Keratinocyte (primary cell): ENCODE measurements at regions not wholly inside any gene's neighbourhood (a gene's known extent, or its start where the extent isn't known, plus 50 kb on each side); places are given as distances from the start of the nearest gene placed in this dataset.

Source experiments
- DNase-seq: peaks from one replicate; pipeline ENCODE4 v3.0.0-alpha.2; 2011; ENCODE audit warnings: low read depth, missing footprints, low spot score
- FAIRE-seq: peaks from 2 replicates; lab custom pipeline; 2011; peaks lifted over from hg19 to GRCh38; lab: Jason Lieb, UNC
- H2AFZ ChIP-seq: 2 replicates; pipeline ENCODE4 v1.6.0; 2012; ENCODE audit warnings: low read length, control low read depth, inconsistent platforms; ENCODE audit not compliant: control insufficient read depth
- H3K27ac ChIP-seq: 2 replicates; pipeline ENCODE4 v1.5.1; 2011; ENCODE audit warnings: low read length; ENCODE audit not compliant: control insufficient read depth, insufficient read depth
- H3K27me3 ChIP-seq: 3 replicates; pipeline ENCODE4 v1.6.0; 2011; ENCODE audit warnings: low read length; ENCODE audit not compliant: control insufficient read depth, insufficient read depth; ENCODE audit errors: extremely low read depth
- H3K36me3 ChIP-seq, 2 experiments: 2 replicates in 1 of 2; 3 replicates in 1 of 2; pipeline ENCODE4 v1.5.1; 2011; ENCODE audit warnings: low read length in 2 of 2, mild to moderate bottlenecking in 1 of 2; ENCODE audit not compliant: control insufficient read depth in 2 of 2, insufficient read depth in 2 of 2; ENCODE audit errors: extremely low read depth in 1 of 2
- H3K4me1 ChIP-seq: 3 replicates; pipeline ENCODE4 v1.5.1; 2011; ENCODE audit warnings: low read length; ENCODE audit not compliant: control insufficient read depth, insufficient read depth; ENCODE audit errors: extremely low read depth
- H3K4me2 ChIP-seq: 3 replicates; pipeline ENCODE4 v1.6.0; 2011; ENCODE audit warnings: low read depth, low read length; ENCODE audit not compliant: control insufficient read depth, insufficient read depth; ENCODE audit errors: extremely low read depth
- H3K4me3 ChIP-seq, 3 experiments: fragments of 200-600 bp in 1 of 3; sonication (generic) in 1 of 3; 2 replicates in 2 of 3; 3 replicates in 1 of 3; pipeline ENCODE4 v1.5.1; 2011 to 2016; ENCODE audit warnings: low read length in 3 of 3, mild to moderate bottlenecking in 3 of 3, control low read depth in 2 of 3, inconsistent platforms in 1 of 3, low read depth in 1 of 3, mixed read lengths in 1 of 3, mixed run types in 1 of 3, moderate library complexity in 1 of 3; ENCODE audit not compliant: control insufficient read depth in 2 of 3, insufficient read depth in 2 of 3; ENCODE audit errors: extremely low read depth in 1 of 3
- H3K79me2 ChIP-seq: 2 replicates; pipeline ENCODE4 v1.6.0; 2012; ENCODE audit warnings: low read length; ENCODE audit not compliant: control insufficient read depth, insufficient read depth
- H3K9ac ChIP-seq: 3 replicates; pipeline ENCODE4 v1.6.0; 2011; ENCODE audit warnings: low read length; ENCODE audit not compliant: control insufficient read depth, insufficient read depth; ENCODE audit errors: extremely low read depth
- H3K9me1 ChIP-seq: 3 replicates; pipeline ENCODE4 v1.6.0; 2011; ENCODE audit warnings: low read length; ENCODE audit not compliant: control insufficient read depth, insufficient read depth; ENCODE audit errors: extremely low read depth
- H3K9me3 ChIP-seq: 2 replicates; pipeline ENCODE4 v1.5.1; 2012; ENCODE audit warnings: low read depth, low read length; ENCODE audit not compliant: control insufficient read depth
- H4K20me1 ChIP-seq: 3 replicates; pipeline ENCODE4 v1.6.0; 2011; ENCODE audit warnings: low read length; ENCODE audit not compliant: control insufficient read depth, insufficient read depth; ENCODE audit errors: extremely low read depth
- CTCF ChIP-seq, 3 experiments: IDR thresholded peaks in 1 of 3; conservative IDR thresholded peaks in 1 of 3; optimal IDR thresholded peaks in 1 of 3; 2 replicates in 2 of 3; 3 replicates in 1 of 3; pipeline versions ENCODE3 to v1.5.1; 2011; ENCODE audit warnings: low read length in 3 of 3, mild to moderate bottlenecking in 3 of 3, moderate library complexity in 2 of 3, control low read depth in 1 of 3, inconsistent platforms in 1 of 3; ENCODE audit not compliant: insufficient read depth in 2 of 3; ENCODE audit errors: extremely low read depth in 1 of 3
- EZH2 ChIP-seq: IDR thresholded peaks from one replicate; pipeline ENCODE4 v1.6.1; 2012; ENCODE audit warnings: inconsistent platforms, mild to moderate bottlenecking, low read length, moderate library complexity
- dilution Hi-C: fragments of 300-500 bp; cut with MboI; formaldehyde crosslinking; loops from one replicate; pipeline ENCODE4 v1.7.0; 2020; ENCODE audit warnings: low sequenced_read_pairs; ENCODE audit not compliant: extremely low pct_ligation_motif_present

DNA sequence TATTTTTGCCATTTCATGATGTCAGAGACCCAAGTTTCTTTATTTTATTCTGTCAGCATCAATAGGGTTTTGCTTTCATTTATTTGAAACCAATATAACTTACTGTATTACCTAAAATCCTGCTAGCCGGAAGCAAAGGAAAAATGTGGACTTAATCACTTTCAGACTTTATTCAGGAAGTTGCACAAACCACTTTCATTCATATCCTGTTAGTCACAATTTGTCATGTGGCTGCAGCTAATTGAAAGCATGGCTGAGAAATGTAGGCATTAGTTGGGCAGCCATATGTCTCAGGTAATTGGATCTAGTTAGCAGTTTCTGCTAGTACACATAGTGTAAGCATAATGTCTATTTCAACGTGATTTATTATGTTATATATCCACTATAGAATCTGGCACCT lies 462.3 kb upstream of the SGO1 start:
- Histone ChIP-seq H3K27ac (no peak overlapping the region), H3K79me2 (no peaks in the 10 kb centered on the region), H3K9ac (no peak overlapping the region), H3K4me1 (no peaks in the 10 kb centered on the region), H4K20me1 (no peaks in the 10 kb centered on the region), H2AFZ (no peak overlapping the region), H3K9me3 (no peaks in the 10 kb centered on the region), H3K27me3 (no peaks in the 10 kb centered on the region), H3K36me3 (no peaks in the 10 kb centered on the region), H3K4me2 (no peak overlapping the region), H3K4me3 (no peak overlapping the region), H3K9me1 (no peaks in the 10 kb centered on the region)
- no peak for FAIRE-seq
- no peak for DNase-seq
- dilution Hi-C loops, result no loop called here
- TF ChIP-seq EZH2, result no peak
- no peak for TF ChIP-seq CTCF (optimal IDR thresholded peaks at IDR 0.05 in 1 of 3, IDR thresholded peaks at IDR 0.05 in 1 of 3, conservative IDR thresholded peaks at IDR 0.05 in 1 of 3; ENCODE audit: extremely low read depth in 1 of 3, insufficient read depth in 2 of 3, low read length in 3 of 3)

DNA sequence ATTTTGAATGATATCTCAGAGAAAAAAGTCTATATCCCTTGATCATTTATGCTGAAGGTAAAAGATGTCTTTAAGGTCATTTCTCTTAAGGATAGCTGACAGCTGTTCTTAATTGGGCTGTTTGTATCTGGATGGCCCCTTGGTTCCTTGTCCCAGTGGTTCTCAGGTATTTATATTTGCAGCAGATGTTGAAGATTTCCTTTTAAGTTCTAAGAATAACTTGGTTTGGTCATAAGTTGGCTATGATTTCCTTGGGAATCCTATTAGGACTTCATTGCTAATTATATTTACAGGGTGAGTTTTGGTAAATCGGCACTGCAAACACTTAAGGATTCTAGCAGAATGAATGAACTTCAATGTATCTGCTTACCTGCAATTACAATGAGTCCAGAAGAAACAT lies 460.4 kb upstream of the SGO1 start:
- H3K9ac ChIP-seq, result no peak overlapping the region
- H2AFZ ChIP-seq, result no peak overlapping the region
- dilution Hi-C loops, result no loop called here
- FAIRE-seq, result no peak
- no peak overlapping the region for H3K4me3 ChIP-seq
- no peak for TF ChIP-seq EZH2
- no peak for TF ChIP-seq CTCF (optimal IDR thresholded peaks at IDR 0.05 in 1 of 3, IDR thresholded peaks at IDR 0.05 in 1 of 3, conservative IDR thresholded peaks at IDR 0.05 in 1 of 3; ENCODE audit: extremely low read depth in 1 of 3, insufficient read depth in 2 of 3, low read length in 3 of 3)
- H3K79me2 ChIP-seq, result no peaks in the 10 kb centered on the region
- DNase-seq, result no peak
- H3K4me1 ChIP-seq, result no peaks in the 10 kb centered on the region
- no peaks in the 10 kb centered on the region for H3K27me3 ChIP-seq
- H3K36me3 ChIP-seq, result no peaks in the 10 kb centered on the region
- no peaks in the 10 kb centered on the region for H4K20me1 ChIP-seq
- no peaks in the 10 kb centered on the region for H3K9me3 ChIP-seq
- no peak overlapping the region for H3K27ac ChIP-seq
- H3K9me1 ChIP-seq, result no peaks in the 10 kb centered on the region
- no peak overlapping the region for H3K4me2 ChIP-seq
